Glutamatergic neuron (in vitro differentiated cells): ENCODE measurements at regions not wholly inside any gene's neighbourhood (a gene's known extent, or its start where the extent isn't known, plus 50 kb on each side); places are given as distances from the start of the nearest gene placed in this dataset.

Experiments used
- DNase-seq: peaks from one replicate; pipeline ENCODE4 v3.0.0; 2022
- H3K27ac Mint-ChIP-seq: one replicate; pipeline ENCODE4 v1.8.0; 2020; ENCODE audit warnings: mild to moderate bottlenecking, mixed read lengths, inconsistent platforms; ENCODE audit not compliant: unreplicated experiment
- H3K27me3 Mint-ChIP-seq: one replicate; pipeline ENCODE4 v1.8.0; 2020; ENCODE audit warnings: mild to moderate bottlenecking, moderate library complexity, mixed read lengths, inconsistent platforms; ENCODE audit not compliant: unreplicated experiment
- H3K36me3 Mint-ChIP-seq: one replicate; pipeline ENCODE4 v1.8.0; 2020; ENCODE audit warnings: mild to moderate bottlenecking, mixed read lengths, inconsistent platforms; ENCODE audit not compliant: unreplicated experiment
- H3K4me1 Mint-ChIP-seq: one replicate; pipeline ENCODE4 v1.8.0; 2020; ENCODE audit warnings: mild to moderate bottlenecking, low read depth, mixed read lengths, inconsistent platforms; ENCODE audit not compliant: unreplicated experiment
- H3K4me3 Mint-ChIP-seq: one replicate; pipeline ENCODE4 v1.8.0; 2020; ENCODE audit warnings: mild to moderate bottlenecking, mixed read lengths, inconsistent platforms; ENCODE audit not compliant: unreplicated experiment
- H3K9me3 Mint-ChIP-seq: one replicate; pipeline ENCODE4 v1.8.0; 2020; ENCODE audit warnings: mild to moderate bottlenecking, moderate library complexity, mixed read lengths, inconsistent platforms; ENCODE audit not compliant: unreplicated experiment
- TF ChIP-seq, protein P1 (sequence below): fragments of 200-600 bp; sonication (generic); IDR thresholded peaks from one replicate; pipeline ENCODE4 v1.5.0; 2021; ENCODE audit not compliant: partially characterized antibody, unreplicated experiment

- H3K27me3 Mint-ChIP-seq: no peaks in the 10 kb centered on the region
- H3K4me3 Mint-ChIP-seq: no peak overlapping the region
- TF ChIP-seq, protein P1, sequence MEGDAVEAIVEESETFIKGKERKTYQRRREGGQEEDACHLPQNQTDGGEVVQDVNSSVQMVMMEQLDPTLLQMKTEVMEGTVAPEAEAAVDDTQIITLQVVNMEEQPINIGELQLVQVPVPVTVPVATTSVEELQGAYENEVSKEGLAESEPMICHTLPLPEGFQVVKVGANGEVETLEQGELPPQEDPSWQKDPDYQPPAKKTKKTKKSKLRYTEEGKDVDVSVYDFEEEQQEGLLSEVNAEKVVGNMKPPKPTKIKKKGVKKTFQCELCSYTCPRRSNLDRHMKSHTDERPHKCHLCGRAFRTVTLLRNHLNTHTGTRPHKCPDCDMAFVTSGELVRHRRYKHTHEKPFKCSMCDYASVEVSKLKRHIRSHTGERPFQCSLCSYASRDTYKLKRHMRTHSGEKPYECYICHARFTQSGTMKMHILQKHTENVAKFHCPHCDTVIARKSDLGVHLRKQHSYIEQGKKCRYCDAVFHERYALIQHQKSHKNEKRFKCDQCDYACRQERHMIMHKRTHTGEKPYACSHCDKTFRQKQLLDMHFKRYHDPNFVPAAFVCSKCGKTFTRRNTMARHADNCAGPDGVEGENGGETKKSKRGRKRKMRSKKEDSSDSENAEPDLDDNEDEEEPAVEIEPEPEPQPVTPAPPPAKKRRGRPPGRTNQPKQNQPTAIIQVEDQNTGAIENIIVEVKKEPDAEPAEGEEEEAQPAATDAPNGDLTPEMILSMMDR: no peak
- no peak for DNase-seq
- H3K27ac Mint-ChIP-seq: no peak overlapping the region
- peaks cover 5% of the 10 kb centered on the region for H3K9me3 Mint-ChIP-seq
- H3K36me3 Mint-ChIP-seq: no peaks in the 10 kb centered on the region
- peaks cover 7% of the 10 kb centered on the region for H3K4me1 Mint-ChIP-seq
Measured at GRCh38 chr2:236684504-236685256, 115.1 kb downstream of the ACKR3 start.

DNA sequence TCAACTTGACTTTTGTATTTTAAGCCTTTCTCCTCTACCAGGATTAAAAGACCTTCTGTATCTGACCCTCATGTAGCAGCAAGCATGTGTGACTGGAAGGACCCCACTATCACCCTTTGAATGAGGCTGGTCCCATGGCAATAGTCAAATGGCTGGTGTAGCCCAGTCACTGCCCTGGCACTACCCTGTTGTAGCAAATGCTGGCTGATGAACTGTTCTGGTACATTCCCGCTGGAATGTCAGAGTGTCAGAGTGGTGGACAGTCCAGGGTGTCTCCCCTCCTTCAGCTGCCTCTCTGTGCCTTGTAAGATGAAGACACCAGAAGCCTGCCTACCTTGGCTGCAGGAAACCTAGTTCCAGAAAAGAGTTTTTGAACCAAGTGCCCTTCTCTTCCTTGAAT, 115.7 kb downstream of the ACKR3 start:
- no peaks in the 10 kb centered on the region for H3K27me3 Mint-ChIP-seq
- TF ChIP-seq, protein P1: no peak
- no peak overlapping the region for H3K4me3 Mint-ChIP-seq
- DNase-seq: no peak
- peaks cover 5% of the 10 kb centered on the region for H3K9me3 Mint-ChIP-seq
- no peak overlapping the region for H3K27ac Mint-ChIP-seq
- peaks cover 7% of the 10 kb centered on the region for H3K4me1 Mint-ChIP-seq
- no peaks in the 10 kb centered on the region for H3K36me3 Mint-ChIP-seq

GRCh38 chr2:236685979-236686520, 116.4 kb downstream of the ACKR3 start:
- Mint-ChIP-seq H3K4me1 (peaks cover 5% of the 10 kb centered on the region), H3K36me3 (no peaks in the 10 kb centered on the region), H3K9me3 (peaks cover 5% of the 10 kb centered on the region), H3K4me3 (no peak overlapping the region), H3K27ac (peak overlapping the region; percentile 14), H3K27me3 (no peaks in the 10 kb centered on the region)
- DNase-seq: no peak
- TF ChIP-seq, protein P1: no peak

- no peak for DNase-seq
- TF ChIP-seq, protein P1: no peak
- no peaks in the 10 kb centered on the region for H3K36me3 Mint-ChIP-seq
- peak overlapping the region; percentile 14 for H3K27ac Mint-ChIP-seq
- no peak overlapping the region for H3K4me3 Mint-ChIP-seq
- no peaks in the 10 kb centered on the region for H3K27me3 Mint-ChIP-seq
- peaks cover 5% of the 10 kb centered on the region for H3K9me3 Mint-ChIP-seq
- H3K4me1 Mint-ChIP-seq: peaks cover 5% of the 10 kb centered on the region
Measured at GRCh38 chr2:236686561-236686960, 116.9 kb downstream of the ACKR3 start.

DNA sequence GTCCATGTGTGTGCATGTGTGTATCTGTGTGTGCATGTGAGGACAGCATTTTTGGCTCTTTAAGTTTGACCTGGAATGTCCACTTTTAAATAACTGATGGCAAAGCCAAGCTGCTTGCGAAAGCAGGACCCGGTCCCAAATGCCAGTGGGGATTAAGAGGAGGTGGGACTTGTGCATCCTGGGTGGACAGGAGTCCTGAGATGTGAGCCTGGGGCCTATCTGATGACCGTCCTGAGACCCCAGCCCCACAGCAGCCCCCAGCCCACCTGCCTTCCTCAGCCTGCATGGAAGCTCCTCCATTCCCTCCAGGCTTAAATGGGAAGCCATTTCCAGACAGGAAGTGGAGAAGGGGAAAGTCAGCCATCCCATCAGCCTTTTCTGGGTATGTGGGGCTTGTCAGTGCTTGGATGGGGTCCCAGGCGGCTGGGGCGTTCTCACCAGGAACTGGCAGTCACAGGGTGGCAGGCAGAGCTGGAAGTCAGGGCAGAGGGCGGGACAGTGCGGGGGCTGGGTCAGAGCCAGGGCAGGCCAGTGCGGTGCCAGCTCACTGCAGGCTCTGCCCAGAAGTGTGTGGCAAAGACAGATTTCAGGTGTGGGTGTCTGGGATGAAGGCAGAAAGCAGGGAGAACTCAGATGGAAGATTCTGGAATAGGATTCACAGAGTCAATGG, 117.8 kb downstream of the ACKR3 start:
- Mint-ChIP-seq H3K4me1 (peaks cover 5% of the 10 kb centered on the region), H3K36me3 (no peaks in the 10 kb centered on the region), H3K27ac (no peak overlapping the region), H3K4me3 (no peak overlapping the region), H3K9me3 (peaks cover 5% of the 10 kb centered on the region), H3K27me3 (no peaks in the 10 kb centered on the region)
- DNase-seq: no peak
- TF ChIP-seq, protein P1: no peak
